ENCODE measurements at regions not wholly inside any gene's neighbourhood (a gene's known extent, or its start where the extent isn't known, plus 50 kb on each side); places are given as distances from the start of the nearest gene placed in this dataset.

DNA sequence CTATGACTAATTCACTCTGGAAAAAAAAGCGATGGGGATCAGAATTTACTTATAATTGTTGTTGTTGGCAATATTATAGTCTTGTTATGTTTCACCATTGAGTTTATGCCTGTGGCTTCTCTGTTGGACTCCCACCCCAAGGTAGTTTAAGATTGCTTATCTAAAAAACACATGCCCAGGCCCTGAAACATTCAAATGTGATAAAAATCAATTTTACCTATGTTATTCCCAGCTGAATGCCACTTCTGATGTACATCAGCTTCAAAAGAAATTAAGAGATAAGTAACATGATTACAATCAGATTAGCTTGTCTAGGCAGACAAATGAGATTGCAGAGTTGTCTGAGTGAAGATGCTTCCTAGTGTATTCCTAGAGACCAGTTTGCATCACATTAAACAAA is 484.7 kb downstream of the PCDH7 start:
- TF ChIP-seq POLR2A (IDR thresholded peaks at IDR 0.05; ENCODE audit: low read length) (no peak), GATA1 (IDR thresholded peaks at IDR 0.05; ENCODE audit: low read depth, low read length) (no peak)
